GM12801 (cell line): ENCODE measurements at regions not wholly inside any gene's neighbourhood (a gene's known extent, or its start where the extent isn't known, plus 50 kb on each side); places are given as distances from the start of the nearest gene placed in this dataset.

Experiments
- TF ChIP-seq, protein P1 (sequence below): IDR thresholded peaks from one replicate; pipeline ENCODE4 v1.5.1; 2011; ENCODE audit warnings: control low read depth; ENCODE audit not compliant: insufficient read length; ENCODE audit errors: extremely low read depth

DNA sequence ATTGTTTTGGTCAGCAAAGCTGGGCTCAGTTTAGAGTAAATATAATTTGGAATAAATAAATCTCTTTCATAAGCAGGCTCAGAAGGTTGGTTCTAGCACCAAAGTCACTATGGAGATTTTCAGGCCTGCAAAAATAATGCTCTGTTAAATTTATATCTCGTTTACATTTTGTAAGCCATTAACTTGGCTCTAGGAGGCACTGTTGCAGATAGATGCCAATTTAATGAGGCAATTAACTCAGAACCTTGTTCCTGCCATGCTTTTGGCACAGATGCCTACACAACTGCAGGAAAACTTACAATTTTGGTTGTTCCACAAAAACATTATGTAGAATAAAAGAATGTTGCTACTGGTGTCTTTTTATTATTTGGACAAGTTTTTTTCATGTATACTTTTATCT lies 428.1 kb downstream of the FLRT2 start:
- TF ChIP-seq, protein P1, sequence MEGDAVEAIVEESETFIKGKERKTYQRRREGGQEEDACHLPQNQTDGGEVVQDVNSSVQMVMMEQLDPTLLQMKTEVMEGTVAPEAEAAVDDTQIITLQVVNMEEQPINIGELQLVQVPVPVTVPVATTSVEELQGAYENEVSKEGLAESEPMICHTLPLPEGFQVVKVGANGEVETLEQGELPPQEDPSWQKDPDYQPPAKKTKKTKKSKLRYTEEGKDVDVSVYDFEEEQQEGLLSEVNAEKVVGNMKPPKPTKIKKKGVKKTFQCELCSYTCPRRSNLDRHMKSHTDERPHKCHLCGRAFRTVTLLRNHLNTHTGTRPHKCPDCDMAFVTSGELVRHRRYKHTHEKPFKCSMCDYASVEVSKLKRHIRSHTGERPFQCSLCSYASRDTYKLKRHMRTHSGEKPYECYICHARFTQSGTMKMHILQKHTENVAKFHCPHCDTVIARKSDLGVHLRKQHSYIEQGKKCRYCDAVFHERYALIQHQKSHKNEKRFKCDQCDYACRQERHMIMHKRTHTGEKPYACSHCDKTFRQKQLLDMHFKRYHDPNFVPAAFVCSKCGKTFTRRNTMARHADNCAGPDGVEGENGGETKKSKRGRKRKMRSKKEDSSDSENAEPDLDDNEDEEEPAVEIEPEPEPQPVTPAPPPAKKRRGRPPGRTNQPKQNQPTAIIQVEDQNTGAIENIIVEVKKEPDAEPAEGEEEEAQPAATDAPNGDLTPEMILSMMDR: no peak

DNA sequence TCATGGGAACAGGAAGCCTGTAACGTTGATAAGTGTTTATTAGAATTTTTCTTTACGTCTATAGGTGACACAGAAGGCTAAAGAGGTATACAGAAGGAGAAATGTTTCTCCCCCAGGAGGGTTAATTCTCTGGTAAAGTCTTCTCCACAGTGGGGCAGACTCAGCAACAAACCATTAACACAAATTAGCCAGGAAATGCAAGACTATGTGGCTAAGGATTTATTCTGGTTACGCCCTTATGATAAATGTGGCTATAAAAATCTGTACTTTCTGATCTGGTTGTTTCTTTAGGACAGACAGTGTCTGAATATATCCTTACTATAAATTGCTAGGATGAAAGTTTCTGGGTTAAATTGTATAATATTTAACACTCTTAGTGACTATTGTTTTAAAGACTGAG lies 423.3 kb downstream of the FLRT2 start:
- TF ChIP-seq, protein P1: no peak

DNA sequence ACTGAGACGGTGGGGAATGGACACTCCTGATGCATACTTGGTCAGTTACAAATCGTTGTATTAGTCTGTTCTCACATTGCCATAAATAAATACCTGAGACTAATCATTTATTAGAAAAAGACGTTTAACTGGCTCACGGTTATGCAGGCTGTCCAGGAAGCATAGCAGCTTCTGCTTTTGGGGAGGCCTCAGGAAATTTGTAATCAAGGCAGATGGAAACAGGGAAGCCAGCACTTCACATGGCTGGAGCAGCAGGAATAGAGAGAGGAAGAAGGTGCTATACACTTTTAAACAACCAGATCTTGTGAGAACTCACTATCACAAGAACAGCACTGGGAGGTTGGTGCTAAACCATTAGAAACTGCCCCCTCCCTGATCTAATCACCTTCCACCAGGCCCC lies 418.2 kb downstream of the FLRT2 start:
- TF ChIP-seq, protein P1: no peak

DNA sequence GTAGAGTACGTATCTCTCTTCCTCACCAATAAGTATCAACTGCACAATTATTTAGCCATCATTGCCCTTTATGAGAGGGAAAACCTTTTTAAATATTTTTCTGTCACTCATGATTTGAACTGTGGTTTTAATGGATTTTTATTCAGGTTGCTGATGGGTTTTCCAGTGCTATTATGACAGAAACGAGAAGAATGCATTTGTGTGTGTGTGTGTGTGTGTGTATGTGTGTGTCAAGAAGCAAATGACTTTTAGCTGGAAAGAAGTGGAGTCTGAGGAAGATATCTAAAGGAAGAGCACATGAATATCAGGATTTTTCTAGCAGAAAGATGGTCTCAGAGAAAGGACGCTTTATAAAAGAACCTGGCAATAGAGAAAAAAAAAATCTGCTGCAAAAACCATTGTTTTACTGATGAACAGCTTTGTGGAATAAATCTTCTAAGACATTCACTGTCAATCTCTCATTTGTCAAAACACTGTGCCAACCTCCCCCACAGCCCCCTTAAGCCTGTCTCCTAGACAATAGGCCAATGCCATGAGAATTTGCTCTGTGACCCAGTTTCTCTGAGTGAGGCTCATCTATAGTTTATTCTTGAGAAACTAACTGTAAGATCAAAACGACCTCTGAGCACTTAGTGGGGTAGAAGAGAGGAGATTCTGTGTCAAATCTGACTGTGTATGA lies 417.7 kb downstream of the FLRT2 start:
- TF ChIP-seq, protein P1: no peak

DNA sequence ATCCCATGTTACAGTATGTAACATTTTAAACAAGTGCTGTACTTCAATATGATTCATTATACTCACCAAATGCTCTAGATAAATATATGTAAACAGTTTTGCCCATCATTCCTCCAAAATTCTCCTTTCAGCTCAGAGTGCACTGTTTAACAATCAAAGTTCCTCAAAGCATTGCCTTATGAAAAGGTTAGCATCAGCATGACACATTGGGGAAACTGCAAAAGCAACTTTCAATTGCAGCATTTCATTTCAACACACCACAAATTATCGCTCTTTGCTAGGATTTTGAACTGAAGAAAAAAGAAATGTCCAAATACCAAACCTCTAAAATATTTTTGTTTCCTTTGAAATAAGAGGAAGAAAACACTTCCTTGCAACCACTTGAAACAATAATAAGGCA lies 413.2 kb downstream of the FLRT2 start:
- TF ChIP-seq, protein P1: no peak

DNA sequence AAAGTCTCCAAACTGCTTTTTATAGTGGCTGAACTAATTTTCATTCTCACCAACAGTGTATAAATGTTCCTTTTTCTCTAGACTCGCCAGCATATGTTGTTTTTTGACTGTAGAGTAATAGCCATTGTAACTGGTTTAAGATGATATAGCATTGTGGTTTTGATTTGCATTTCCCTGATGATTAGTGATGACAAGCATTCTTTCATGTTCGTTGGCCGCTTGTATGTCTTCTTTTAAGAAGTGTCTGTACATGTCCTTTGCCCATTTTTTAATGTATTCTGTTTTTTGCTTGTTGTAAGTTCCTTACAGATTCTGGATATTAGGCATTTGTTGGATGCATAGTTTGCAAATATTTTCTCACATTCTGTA lies 404.9 kb downstream of the FLRT2 start:
- TF ChIP-seq, protein P1: no peak

DNA sequence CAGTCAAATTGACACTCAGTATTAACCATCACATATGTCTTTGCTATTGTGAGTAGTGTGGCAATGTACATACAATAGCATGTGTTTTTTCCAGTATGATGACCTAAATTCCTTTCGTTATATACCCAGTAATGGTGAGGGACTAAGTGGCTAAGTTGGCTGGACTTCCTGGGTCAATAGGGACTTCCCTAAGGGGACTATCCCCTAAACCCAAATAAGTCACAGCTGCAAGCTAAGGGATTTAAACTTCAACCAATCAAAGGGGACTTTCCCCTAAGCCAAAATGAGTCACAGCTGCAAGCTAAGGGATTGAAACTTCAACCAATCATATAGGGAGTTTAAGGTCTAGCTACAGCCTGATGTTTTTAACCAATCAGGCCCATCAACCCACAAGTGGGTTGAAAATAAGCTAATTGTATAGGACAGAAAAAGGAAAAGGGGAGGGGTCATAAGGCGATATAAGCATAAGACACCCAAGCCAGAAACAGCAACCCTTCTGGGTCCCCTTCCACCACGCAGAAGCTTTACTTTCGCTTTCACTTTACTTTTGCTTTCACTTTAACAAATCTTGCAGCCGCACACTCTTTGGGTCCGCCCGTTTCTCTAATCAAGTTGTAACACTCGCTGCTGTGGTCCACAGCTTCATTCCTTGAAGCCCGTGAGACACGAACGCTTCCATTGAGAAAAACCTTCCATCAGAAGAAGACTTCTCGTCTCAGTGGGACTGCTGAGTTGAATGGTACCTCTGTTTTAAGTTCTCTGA lies 404.4 kb downstream of the FLRT2 start:
- TF ChIP-seq, protein P1: no peak
